GM21360 (cell line): ENCODE measurements at regions not wholly inside any gene's neighbourhood (a gene's known extent, or its start where the extent isn't known, plus 50 kb on each side); places are given as distances from the start of the nearest gene placed in this dataset.
"Not testable (repeated sequence)": the region's sequence is repeated elsewhere in the genome, so short reads cannot be mapped to it uniquely, and the experiment has no call there.

Source experiments
- ATAC-seq: cut with Tn5 transposase; IDR thresholded peaks from one replicate; pipeline ENCODE4 v1.9.1; 2021; ENCODE audit warnings: mild to moderate bottlenecking, moderate library complexity; ENCODE audit not compliant: unreplicated experiment

DNA sequence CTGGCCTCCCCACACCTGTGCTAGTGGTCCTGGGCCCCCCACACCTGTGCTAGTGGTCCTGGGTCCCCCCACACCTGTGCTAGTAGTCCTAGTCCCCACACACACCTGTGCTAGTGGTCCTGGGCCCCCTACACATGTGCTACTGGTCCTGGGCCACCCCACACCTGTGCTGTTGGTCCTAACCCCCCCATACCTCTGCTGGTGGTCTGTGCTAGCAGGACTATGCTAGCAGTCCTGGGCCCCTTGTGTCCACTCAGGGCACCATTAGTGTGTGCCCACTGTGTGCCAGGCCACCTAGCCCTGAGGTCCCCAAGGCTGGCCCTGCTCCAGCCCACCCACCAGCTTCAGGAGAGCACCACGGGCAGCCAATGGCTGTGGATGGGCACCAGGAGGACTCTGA is 558.2 kb upstream of the SALL3 start:
- no peak for ATAC-seq

DNA sequence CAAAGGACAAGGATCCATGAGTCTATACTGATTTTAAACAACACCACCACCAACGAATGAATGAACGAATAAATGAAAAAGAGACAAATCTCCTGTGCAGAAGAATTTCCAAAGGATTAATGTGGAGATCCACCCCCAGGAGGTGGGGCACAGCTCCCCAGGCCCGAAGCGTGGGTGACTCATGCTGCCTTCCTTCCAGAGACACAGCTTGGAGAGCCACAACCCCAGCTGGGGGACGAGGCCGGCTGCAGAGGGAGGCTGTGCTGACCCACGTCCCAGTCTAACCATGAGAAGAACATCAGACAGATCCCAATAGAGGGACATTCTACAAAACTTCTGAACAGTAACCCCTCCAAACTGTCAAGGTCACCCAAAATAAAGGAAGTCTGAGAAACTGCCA is 557.3 kb upstream of the SALL3 start:
- no peak for ATAC-seq

DNA sequence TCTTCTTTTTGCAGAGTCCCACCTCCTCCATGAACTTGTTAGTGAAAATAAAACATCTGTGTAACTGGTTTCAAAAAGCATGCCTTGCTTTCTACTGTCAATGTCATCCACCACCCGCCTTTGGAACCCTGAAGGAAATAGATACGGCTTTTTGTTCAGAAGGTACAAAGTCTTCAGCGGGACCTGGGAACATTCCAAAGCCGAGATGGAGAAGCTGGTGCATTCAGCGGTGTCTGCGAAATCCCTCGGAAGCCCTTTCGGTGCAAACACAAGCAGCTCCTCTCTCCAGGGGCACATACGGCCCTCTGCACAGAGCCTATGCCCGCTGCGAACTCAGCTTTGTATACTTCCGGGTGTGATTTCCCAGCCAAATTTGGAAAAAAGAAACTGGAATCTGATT is 555.8 kb upstream of the SALL3 start:
- ATAC-seq = no peak

DNA sequence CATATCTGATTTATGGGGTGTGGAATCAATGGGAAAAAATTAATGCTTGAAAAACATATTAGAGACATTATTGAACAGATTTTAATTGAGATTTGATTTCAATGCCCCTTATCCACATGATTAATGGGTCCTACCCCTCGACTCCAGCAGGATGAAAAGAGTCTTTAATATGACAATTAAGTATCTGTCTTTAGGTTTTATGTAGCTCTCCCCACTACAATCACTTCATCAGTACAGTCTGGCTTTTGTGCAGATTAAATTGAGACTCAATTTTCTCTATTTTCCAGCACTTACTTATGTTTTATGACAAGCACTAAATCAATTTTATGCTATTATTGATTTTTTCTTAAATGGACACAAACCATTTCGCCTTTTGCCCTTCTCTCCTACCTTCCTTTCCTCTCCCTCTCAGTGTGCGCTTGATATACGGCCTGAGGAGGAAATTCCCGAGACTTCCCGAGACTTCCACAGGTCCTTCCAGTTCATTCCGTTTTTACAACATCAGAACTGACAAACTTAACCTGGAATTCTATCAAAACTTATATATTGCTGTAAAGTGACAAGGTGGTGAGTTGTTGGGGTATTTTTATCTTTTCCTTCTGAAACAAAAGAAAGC is 555.1 kb upstream of the SALL3 start:
- no peak for ATAC-seq

DNA sequence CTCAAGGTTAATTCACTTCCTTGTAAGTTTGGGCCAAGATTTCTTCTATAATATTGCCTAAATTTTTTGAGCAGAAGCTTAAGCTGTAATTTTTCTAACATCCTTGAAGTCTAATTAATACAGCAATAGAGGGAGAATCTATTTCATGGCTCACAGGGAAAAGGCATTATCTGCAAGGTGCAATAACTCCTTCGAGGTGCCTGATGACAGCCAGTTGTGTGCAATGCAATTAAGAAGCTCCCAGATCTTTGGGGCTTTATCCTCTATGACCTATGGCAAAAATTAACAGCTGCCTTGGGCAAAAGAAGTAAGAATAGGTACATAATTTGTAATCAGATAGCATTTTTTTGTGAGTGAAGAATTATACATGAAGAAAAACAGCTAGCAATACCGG is 554.6 kb upstream of the SALL3 start:
- no peak for ATAC-seq

DNA sequence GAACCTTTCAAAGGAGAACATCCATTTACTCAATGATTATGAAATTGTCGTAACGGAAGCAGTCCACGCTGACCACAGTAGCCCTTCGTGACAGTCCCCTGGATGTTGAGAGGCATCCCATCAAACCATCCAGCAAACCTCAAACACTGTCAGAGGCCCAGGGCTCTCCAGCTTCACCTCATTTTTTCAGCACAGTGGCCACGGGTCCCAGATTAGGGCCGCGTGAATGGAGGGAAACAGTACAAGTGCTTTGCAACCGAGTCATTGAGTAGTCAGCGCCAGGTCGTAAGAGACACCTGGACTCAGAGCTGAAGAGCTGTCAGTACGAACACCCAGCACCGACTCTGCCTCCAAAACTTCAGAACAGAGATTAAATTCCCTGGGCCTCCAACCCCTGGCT is 552.5 kb upstream of the SALL3 start:
- no peak for ATAC-seq

DNA sequence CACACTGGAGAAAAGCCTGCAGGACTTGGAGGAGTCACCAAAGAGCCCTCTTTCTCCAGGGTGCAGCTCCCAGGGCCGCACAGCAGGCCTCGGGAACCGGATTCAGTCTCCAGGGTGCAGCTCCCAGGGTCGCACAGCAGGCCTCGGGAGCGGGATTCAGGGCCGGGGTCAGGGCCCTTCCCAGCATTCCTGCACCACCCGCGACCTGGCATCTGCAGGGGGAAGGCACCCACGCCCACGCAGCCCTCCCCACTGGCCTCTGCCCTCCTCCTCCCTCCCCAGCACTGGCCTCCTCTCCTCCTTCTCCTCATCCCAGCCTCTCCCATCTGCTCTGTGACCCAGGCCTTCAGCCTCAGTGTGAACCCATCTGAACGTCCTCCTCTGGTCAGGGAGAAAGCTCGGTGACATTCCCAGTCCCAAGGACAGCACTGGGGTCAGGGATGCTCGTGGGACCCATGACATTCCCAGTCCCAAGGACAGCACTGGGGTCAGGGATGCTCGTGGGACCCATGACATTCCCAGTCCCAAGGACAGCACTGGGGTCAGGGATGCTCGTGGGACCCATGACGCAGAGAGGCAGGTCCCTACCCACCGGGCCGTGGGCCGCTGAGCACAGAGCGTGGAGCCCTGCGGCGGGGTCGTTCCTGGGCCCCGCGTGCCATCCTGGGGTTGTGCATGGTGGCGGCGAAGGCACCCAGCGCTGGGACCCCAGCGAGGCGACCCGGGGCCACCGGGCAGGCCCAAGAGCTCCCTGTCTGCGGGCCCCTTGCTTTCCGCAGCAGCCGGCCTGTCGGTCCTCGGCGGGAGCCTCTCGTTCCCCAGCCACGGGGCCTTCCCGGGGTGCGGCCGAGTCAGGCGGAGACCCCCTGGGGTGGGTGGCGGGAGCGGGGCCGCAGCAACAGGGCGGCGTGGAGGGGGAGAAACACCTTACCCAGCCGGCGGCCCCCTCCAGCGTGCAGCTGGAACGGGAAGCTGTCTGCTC is 550.2 kb upstream of the SALL3 start:
- ATAC-seq = no peak

DNA sequence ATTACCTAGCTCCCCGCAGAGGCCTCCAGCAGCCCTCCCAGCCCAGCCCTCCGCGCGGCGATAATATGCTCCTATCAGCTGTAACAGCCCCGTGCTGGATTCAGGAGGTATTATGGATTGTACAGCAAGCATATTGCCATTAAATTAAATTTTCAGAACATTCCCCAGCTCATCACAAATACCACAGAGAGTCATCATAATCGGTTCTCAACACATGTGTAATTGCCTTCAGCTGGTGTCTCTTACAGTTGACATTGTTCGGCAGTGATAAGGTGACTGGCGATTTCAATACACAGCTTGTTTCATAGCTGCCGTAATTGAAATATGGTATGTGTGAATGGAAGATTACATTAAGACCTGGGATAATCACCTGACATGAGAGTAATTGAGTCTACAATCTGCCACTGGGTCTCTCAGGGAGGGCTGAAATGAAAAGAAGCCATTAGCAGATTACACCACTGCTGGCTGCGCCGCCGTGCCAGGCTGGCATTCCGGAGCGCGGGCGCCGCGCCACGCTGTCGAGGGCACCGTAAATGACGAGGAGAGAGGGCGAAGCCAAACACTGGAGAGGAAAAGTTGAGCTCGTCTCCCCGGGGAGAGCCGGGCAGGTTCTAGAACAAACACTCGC is 549.4 kb upstream of the SALL3 start:
- ATAC-seq = no peak

DNA sequence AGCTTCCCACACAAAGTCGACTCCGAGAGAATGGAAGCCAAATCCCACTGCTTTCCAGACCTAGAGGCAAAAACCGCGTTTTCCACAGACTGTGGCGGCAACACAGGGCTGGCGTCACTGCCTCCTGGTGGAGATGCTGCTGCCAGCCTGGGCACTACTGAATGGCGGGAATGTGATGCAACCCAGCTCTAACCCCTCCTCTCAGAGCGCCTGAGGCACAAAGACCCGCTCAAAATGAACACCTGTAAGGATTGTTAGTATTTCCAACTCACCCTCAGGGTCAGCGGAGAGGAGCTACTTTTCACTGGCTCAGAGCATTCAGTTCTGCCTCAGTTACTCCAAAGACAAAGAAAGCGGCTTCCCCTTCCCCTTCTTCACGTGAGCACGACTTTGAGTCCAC is 548.0 kb upstream of the SALL3 start:
- no peak for ATAC-seq

DNA sequence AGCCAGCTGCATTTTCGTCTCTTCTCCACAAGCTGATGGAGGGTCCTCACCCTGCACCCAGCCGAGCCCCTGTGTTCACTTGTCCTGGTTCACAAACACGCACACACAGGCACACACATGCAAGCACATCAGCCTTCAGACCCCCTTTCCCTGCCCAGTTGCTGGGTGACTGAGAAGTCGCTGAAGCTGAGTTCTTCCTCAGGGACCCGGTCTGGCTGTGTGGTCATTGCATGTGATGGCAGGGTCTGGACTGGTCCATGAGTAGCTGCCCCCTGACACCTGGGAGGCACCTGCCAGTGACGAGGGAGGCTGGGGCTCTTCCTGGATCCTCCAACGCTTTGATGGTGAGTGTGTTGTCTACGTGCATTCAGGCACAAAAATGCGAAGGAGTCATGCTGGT is 546.1 kb upstream of the SALL3 start:
- no peak for ATAC-seq

DNA sequence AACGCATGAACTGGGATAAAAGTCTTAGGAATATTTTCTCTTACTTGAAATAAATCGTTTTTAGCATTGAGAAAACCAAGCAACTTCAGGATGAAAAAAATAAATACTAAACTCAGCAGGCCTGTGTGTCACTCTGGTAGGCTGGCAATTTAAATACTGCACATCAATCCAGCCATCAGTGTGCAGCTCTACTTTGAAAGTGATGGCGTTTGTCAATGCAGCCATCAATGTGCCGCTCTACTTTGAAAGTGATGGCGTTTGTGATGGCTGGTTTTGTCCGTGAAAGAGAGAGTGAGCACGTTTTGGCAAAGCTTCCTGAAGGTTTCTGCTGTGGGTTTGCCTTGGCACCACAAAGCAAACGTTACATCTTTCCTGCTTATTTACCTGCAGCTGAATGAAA is 543.5 kb upstream of the SALL3 start:
- ATAC-seq = no peak

DNA sequence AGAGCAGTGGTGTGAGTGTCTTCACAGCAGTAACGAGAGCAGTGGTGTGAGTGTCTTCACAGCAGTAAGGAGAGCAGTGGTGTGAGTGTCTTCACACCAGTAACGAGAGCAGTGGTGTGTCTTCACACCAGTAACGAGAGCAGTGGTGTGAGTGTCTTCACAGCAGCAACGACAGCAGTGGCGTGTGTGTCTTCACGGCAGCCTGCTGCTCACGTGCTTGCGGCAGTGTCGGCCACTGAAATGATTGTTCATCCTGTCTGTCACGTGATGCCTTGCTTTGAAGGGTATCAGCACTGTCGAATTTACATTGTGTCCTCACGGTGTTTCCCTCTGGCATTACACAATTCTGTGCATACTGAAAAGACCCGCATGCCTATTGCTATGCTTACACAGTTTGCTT is 541.4 kb upstream of the SALL3 start:
- not testable (repeated sequence) for ATAC-seq

DNA sequence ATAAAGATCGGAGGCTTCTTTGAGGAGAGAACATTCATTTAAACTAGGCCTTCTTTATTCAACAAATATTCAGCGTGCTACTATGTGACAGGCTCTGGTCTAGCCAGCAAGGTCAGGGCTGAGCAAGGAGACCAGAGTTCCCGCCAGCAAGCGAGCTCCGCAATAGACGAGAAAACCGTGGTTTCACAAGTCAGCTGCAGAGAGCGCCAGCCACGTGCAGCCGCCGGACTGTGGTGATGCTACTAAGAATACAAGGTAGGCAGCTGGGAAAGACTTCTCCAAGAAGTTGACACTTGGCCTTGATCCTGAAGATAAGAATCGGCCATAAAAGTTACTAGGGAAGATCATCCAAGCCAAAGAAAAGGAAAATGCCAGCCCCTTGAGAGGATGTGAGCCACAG is 533.7 kb upstream of the SALL3 start:
- ATAC-seq = no peak

DNA sequence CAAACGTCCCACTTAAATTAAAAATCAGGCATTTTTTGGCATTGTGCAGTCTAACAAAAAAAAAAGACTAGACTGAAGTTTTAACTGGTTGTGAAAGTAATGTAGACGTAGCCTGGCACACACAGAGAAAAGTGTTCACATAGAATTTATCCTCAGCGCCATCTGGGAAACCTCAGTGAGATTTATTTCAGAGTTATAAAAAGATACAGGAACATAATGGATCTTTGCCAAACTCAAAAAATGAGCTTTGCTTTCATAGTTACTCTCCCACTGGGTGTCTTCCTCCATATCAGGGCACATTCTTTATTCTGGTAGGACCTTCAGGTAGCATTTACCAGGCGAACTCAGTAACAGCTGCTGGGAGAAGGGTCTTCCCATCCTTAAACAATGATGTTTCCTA is 532.4 kb upstream of the SALL3 start:
- no peak for ATAC-seq

DNA sequence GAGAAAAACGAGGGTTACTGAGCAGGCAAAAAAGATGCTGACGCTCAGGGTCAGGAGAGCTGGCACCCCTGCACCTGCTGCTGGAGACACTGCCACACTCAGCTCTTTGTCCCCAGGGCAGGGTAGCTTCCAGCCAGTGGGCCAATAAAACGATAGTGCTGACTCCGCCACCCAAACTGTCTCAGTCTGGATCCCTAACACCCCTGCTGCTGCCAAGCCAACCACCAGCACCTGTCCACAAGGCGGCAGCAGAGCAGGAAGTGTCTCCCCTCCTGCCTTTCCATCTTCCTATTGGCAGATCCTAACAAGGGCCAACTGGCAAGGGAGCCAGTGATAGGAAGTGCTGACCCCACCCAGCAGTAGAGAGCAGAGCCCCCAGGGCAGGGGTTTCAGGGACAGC is 531.5 kb upstream of the SALL3 start:
- ATAC-seq = no peak

DNA sequence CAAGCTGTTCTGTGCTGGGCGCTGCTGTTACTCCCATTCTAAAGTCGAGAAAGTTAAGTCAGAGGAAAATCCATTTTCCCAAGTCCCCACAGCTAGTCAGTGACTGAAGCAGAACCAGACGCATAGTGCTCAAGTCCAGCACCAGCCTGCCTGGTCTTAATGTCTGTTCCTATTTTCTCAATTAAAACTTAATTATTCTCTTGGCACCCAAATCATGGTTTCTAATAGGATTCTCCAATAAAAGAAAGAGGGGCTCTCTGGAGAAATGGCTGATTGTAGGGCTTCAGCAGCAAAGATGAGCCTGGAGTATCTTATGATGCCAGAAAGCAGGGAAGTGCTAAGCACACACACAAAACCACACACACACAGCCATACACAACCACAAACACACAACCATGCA is 531.0 kb upstream of the SALL3 start:
- no peak for ATAC-seq

DNA sequence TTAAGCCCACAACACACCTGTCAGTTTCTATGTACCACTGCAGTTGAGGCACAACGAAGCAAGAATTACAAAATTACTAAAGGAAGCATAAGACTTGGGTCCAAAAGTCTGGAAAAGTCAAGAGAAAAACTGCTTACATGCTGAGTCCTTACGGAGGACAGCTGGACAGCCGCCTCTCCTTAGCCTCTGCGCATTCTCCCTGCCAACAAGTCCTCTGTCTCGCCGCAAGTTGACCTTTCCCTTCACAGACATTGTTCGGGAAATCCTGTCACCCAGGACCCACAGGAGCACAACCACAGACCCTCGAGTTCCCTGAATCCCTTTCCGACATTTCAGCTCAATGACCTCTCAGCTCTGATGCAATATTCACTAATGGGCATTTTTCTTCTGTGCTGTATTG is 525.4 kb upstream of the SALL3 start:
- ATAC-seq = no peak

DNA sequence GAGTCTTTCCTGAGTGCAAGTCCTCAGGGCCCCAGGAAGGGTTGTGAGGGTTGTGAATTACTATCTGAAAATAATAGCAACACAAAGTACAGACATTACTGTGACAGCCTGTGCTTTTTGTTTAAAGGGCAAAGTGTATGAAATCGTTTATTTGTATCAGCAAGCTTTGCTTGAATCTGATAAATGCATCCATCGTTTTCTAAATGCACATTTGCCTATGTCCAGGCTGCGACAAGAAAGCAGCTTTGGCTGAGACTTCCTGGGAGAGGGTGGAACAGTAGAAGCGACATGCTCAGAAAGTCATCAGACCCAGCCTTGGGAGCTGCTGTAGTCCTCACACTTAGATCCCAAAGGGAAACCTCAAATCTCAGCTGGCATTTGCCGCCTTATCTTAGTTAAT is 524.2 kb upstream of the SALL3 start:
- no peak for ATAC-seq

DNA sequence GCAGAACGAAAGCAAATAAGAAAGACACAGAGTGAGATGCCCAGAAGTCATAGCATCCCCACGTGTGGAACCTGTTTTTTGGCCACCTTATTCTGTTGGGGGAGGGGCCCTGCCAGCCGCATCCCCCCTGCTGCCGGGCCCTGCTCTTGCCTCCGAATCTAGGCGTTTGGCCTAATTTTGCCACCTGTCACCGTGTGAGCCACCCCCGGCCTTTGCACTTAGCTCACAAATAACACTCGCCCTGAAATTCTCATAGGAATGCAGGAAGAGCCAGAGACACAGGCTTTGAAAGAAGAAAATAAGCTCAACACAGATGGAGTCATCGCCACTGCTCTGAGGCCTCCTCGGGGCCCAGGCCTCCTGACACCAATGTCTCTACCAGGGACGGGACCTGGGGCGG is 522.6 kb upstream of the SALL3 start:
- no peak for ATAC-seq

DNA sequence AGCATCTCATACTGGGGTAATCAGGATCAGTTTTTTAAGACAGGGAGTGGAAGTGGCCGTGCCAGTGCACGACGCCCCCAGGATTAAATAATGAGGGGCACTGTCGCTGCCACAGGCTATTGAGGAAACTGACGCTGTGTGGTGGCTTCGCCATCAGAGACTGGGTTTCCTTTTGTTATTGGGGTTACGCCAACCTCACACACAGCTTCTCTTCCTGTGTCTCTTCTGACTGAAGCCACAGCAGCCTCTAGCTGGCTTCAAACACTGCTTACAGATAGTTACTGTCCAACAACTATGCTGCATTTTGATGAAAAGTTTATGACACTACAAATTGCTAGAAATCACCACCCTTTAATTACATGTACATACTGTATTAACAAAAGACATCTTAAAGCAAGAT is 521.9 kb upstream of the SALL3 start:
- ATAC-seq = no peak

DNA sequence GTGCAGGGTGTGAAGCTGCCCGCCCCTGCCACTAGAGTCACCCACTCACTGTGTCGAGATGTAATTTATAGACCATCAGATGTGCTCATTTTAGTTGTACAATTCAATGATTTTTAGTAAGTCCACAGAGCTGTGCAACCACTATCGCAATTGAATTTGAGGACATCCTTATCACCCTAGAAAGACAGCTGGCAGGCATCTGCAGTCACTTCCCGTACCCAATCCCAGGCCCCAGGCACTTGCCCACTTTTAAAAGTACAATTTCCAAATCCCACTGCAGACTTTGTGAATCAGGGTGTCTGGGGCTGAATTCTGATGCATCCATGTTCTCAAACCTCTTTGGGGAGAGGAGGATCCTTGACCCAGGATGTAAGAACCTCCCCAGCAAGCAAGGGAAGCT is 521.3 kb upstream of the SALL3 start:
- ATAC-seq = no peak

DNA sequence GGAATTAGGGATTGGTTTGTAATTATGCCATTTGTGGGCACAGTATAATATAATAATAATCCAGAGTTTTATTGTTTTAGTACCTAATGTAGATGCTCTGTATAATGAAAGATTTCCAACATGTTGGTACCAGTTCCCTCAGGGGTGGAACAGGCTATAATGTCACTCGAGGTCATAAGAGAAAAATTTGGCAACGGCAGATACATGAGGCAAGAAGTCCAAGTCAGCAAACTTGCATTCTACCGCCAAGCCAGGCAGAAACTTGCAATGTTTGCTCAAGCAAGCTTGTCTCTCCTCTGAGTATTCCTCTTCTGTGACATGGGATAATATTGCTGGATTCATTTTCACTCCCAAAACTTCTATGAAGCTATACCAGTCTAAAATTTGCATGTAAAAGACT is 520.0 kb upstream of the SALL3 start:
- ATAC-seq = no peak
